ENCODE measurements at regions not wholly inside any gene's neighbourhood (a gene's known extent, or its start where the extent isn't known, plus 50 kb on each side); places are given as distances from the start of the nearest gene placed in this dataset.

- TF ChIP-seq CTCF (IDR thresholded peaks at IDR 0.05; ENCODE audit: insufficient read depth, low read length) = no peak
- no peak for TF ChIP-seq SPI1 (IDR thresholded peaks at IDR 0.05; ENCODE audit: borderline replicate concordance, low read depth)
Measured at GRCh38 chr12:126295652-126296051, 1230.4 kb downstream of the AACS start.

Data from HL-60 (cell line).